HG03571 (cell line): ENCODE measurements at regions not wholly inside any gene's neighbourhood (a gene's known extent, or its start where the extent isn't known, plus 50 kb on each side); places are given as distances from the start of the nearest gene placed in this dataset.

Experiments
- ATAC-seq: cut with Tn5 transposase; IDR thresholded peaks from one replicate; pipeline ENCODE4 v1.9.1; 2021; ENCODE audit not compliant: unreplicated experiment

DNA sequence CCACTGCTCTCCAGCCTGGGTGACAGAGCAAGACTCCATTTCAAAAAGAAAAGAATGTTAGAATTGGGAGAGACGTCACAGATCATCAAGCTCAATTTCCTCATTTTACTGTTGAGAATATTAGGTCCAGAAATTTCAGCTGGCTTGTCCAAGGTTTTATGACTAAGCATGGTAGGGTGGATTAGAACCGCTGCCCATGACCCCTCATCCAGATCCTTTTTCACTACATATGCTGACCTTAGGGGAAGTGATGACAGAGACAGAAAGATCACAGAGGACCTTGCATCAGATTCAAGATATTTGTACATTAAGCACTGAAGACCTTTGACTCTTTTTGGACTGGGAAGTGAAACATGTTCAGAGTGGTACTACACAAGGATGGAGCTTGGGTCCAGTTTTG lies 134.5 kb downstream of the ADAMTS15 start:
- no peak for ATAC-seq

DNA sequence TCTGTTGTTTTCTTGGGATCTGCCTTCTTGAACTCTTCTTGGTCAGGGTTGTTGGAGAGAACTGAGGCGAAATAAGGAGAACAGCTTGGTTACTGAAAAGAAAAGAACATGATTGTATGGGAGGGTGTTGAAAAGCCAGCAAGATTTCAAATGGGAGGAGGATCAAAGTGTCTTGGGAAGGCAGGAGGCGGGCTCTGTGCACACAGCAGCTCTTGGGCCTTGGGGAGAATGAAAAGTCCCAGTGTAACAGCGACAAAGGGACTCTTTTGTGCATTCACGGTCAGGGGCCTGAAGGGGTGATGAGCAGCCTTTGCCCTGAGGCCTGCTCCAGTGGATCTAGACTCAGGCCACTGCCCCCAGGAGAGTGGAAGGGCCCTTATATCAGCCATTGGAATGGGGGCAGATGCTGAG lies 135.4 kb downstream of the ADAMTS15 start:
- no peak for ATAC-seq

DNA sequence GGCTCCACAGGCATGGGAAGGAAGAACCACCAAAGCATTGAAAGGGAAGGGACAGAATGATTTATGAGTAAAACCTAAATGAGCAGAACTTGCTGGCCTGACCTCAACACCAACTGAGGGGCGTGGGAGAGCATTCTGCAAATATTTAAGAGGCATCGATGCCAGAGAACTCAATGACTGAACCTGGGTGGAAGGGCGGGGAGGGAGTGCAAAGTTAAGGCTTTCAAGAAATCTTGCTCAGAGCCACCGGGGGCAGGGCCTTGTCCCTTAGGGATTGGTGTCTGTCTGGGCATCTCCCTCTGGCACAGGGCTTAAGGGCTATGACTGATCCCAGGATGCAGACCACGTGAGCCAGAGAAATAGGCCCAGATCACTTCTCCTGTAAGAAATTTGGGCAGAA lies 137.1 kb downstream of the ADAMTS15 start:
- no peak for ATAC-seq

DNA sequence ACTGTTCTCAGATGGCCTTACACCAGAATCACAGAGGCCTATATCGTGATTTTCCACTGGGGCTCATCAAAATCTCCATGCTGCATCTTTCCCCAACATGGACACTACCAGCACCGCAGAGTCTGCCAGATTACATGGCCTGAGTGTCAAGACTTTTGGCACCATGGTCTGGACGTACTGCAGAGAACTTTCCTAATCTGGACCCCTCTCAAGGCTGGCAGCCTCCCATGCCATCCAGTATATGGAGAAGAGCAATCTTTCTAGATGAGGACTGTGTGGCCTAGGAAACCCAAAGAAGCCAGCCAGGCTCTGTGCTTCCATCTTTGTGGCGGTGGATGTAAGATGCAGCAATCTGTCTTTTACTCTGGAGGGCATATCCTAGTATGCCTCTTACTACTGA lies 139.2 kb downstream of the ADAMTS15 start:
- no peak for ATAC-seq

DNA sequence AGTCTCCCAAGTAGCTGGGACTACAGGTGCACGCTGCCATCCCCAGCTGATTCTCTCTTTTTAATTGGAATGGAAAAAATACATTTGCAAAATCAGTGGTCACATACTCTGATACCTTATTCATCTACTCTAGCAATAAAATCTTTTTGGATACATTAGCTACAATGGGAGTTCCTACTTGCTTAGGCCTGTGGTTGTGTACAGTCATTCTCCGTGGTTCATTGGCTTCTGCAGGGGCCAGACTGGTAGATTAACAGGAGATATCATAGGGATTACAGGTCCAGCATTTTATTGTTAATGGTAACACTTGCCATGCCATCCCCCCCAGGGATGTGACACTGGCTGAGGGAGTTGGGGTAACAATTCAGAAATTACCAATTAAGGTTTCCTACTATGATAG lies 140.0 kb downstream of the ADAMTS15 start:
- ATAC-seq: no peak

DNA sequence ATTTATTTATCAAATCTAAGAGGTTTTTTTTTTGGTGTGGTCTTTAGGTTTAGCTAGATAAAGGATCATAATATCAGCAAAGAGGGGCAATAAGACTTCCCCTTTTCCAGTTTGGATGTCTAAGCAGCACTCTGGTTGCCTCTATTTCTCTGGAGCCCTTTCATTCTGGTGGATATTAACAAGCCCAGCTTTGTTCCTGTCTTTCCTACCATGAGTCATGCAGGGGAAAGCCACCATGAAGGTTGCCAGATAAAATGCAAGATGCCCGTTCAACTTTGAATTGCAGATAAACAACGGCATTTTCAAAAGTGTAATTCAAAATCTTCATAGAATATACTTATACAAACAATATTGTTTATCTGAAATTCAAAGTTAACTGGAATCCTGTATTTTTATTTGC lies 143.6 kb downstream of the ADAMTS15 start:
- no peak for ATAC-seq

DNA sequence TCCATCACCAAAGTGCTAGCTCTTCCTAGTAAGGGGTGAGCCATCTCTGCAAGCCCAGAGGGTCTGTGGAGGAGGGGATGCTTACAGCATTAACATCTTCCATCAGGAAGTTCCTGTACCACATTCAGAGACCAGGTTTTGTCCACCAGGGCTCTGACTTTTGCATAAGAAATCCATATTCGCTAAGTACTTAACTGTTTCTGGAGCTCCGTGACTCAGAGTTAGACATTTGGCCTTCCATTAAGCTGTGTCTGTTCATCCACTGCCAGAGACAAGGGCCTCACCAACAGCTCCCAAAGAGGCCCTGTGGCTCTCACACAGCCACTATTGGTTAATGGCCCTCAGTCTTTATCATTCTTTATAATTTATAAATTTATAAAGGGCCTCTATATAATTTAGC lies 144.6 kb downstream of the ADAMTS15 start:
- ATAC-seq: no peak

DNA sequence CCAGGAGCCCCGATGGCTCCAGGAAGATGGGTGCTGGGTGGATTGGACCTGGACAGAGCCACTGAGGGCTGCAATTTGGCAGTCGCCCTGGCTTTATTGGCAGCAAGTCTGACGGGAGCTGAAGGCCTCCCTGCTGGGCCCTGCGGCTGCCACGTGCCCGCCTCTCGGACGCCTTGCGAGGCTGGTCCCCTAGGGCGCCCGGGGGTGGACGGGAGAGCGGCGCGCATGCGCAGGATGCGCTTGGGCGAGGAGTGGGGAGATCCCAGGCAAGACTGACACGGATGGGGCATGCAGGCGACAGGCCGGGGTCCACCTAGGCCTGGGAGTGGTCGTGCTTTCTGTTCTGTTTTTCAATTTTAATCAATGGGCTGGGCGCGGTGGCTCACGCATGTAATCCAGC lies 150.0 kb downstream of the ADAMTS15 start:
- no peak for ATAC-seq

DNA sequence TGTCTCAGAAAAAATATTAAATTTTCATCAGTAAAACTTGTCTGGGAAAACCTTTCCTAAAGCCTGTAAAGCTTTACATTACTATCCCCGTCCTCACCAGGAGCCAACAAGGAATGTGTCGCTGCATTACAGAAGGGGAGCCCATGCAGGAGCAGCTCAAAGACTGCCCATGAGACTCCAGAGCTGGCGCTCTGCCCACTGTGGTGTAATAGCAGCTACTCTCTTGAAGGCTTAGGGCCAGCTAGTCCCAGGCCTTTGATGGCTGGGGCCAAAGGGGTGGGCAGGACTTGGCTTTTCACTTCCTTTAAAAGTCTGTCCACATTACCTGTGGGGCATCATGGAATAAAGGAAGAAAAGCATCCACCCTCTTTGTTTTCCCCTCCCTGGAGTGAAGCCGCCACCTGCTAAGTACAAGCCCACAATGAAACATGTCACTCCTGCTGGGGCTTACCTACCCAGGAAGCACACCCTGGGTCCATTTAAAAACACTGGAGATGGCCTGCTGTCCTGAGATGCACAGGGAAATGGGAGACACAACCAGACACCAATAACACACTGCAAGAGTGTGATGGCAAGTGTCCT lies 150.7 kb downstream of the ADAMTS15 start:
- no peak for ATAC-seq

DNA sequence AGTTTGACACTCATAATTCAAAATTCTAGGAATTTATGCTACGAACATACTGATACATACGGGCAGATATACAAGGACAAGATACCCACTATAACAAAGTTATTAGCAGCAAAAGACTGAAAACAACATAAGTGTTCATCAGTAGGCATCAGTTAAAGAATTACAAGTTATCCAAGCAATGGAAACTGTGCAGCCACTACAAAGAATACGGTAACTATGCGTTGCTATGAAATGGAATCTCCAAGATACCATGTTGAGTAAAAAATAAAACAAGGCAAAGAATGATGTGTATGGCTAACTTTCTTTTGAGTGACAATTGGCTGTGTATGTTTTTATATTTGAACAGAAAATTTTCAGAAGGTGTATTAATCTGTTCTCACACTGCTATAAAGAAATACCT lies 151.7 kb downstream of the ADAMTS15 start:
- no peak for ATAC-seq

DNA sequence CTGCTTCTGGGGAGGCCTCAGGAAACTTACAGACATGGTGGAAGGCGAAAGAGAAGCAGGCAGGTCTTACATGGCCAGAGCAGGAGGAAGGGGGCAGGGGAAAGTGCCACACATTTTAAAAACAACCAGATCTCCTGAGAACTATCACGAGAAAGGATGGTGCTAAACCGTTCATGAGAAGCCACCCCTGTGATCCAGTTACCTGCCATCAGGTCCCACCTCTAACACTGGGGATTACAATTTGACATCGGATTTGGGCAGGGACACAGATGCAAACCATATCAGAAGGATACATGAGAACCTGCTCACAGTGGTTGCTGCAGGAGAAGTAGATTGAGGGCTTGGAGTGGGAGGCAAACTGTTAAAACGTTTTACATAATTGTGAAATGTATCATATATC lies 152.2 kb downstream of the ADAMTS15 start:
- no peak for ATAC-seq

DNA sequence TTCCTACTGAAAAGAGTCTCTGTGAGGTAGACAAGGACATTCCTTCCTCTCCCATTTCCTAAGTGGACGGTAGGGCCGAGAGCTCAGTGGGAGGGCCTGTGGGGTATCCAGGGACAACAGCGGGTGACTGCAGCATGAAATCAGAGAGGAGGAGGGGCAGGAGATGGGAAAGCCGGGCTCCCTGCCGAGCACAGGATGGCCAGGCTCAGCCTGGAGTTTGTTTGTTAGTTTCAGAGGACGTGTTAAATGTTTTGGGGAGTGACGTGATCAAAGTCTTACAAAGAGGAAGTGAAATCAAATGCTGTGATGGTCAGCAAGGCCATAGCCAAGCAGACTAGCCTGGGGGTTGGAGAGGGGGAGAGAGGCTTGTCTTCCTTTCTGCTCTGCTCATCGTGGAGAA lies 152.7 kb downstream of the ADAMTS15 start:
- ATAC-seq: no peak

DNA sequence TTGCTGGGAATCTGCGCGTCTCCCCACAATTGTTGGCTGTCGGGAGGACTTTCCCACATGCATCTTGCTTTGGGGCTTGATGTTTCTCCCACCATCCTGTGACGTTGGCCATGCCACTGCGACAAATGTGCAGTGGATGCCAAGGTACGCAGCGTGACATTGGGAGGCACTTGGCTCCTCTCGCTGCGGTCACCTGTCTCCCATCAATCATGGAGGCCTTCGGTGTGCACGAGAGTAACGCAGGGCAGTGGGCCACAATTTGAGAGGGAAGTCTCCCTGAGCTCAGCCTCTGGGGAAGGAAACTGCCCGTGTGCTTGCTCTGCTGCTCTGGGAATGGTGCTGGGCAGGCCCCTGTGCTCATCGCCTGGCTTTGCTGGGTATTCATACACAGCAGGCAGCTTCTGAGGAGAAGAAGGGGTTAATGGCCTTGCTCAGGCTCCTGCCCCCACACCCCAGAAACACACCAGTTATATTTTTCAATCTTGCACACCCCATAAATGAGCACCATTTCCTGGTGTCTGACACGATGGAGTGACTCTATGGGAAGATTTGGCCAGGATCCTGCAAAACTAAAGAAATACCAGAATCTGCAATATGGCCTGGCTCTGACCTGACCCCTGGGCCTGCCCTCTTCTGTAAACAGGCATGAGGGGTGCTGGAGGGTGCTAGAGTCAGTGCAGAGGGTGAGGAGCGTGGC lies 153.5 kb downstream of the ADAMTS15 start:
- no peak for ATAC-seq

DNA sequence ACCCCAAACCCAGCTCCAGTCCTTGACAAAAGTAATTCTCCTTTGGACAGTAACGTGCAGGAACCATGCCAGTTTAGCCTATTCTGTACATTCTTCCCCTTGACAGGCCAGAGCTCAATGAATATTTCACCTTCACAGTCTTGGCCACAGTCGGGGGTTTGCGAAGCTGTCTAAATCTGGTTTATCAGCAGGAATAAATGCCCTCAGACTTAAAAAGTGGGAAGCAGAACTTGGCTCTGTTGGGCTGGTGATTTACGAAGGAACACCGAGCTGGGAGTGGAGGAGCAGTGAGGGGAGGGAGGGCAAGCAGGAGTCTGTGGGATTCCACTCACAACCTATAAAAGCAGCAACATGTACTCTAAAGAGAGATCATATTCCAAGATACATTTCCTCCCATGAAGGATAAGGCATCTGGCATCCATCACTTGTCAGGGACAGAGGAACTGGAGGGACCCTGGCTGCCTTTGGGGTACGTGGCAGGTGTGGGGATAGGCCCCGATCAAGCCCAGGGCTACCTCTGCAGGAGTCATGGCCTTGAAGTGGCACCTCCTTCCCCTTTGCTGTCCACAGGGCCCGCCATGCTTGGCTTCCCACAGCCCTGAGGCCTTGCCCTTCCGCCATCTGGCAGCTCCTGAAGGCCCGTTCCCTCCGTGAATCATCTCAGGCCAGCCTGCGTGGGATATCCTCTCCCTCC lies 154.3 kb downstream of the ADAMTS15 start:
- no peak for ATAC-seq

DNA sequence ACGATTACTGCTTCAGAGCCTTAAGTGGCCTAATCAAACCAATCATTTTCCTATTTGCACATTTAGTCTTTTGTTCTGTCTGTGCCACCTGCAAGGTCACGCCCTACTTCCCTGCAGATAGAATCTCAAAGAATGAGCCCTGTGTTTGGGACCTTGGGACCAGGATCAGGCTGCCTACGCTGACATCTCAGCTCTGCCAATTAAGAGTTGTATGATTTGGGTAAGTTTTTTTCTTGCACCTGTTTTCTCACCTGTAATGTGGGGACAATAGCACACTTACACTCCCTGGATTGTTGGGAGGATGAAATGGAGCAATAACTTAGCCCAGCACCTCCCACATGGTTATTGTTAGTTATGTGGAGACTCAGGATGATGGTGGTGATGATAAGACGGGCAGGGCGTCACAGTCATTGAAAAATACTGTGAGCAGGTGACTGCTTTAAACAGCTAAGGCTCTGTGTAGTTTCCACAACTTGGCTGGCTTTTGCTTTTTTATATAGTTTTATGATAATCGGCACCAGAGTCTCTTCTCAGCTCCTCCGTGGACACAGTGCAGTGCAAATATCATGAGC lies 155.0 kb downstream of the ADAMTS15 start:
- no peak for ATAC-seq

DNA sequence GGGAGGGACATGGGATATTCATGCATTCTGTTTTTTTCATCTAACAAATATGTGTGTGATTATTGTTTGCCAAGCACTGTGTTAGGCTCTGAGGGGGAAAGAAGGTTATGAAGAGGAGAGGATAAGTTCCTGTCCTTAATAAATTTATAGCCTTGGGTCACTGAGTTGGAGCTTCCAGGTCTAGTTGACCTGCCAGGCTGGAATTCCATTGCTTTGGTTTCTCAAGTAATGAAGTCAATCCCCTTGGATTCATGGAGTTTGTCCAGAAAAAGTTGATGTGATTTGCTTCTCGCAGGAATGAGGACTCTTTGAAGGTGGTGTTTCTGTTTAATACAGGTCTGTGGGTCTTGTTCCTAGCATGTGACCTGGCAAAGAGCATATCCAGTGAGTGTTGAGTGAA lies 156.2 kb downstream of the ADAMTS15 start:
- no peak for ATAC-seq

DNA sequence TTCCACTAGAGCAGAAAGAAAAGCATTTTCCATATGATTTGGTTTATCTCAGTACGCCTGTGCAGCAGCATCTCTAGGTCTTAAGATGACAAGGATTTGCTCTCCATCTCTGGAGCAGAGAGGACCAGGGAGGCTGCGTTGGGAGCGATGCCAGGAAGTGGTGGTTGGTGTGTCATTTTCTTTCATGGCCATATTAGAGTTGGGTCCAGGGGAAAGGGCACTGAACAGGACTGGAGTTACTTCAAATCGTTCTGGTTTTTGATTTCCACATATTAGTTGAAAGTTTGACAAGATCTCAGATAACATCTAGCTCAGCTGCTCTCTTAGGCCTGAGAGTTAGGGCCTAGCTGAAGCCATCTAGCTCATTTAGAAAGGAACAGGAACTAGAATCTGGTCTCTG lies 157.7 kb downstream of the ADAMTS15 start:
- ATAC-seq: no peak

DNA sequence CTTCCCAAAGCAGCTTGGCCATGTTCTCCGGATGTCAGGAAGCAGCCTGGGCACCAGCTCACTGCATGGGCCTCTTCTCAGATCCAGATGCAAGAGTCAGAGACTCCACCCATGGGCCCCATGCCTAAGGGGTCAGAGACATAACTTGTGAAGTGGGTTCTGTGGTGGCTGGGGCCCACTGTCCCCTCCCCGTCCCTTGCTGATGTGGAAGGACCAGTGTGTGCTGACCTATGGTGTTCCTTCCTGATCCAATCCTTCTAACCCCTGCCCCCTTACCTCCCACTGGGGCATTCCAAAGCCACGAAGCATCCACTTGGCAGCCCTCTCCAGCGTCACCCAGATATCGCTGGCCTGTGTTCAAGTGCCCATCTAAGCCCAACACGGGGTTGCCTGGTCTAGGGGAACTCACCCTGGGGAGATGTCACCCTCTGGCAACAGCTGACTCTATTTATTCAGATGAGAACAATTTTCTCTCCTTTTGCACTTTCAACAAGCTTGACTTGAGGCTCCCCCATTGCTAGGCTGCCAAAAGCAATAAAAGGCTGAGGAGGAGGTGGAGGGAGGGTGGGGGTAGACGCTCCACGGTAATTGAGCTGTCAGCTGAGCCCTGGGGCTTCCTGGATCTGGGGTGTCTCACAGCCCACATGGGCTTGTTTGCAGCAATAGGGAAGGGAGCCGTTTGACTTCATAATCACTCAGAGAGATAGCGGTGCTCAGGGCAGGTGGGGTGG lies 158.5 kb downstream of the ADAMTS15 start:
- no peak for ATAC-seq

DNA sequence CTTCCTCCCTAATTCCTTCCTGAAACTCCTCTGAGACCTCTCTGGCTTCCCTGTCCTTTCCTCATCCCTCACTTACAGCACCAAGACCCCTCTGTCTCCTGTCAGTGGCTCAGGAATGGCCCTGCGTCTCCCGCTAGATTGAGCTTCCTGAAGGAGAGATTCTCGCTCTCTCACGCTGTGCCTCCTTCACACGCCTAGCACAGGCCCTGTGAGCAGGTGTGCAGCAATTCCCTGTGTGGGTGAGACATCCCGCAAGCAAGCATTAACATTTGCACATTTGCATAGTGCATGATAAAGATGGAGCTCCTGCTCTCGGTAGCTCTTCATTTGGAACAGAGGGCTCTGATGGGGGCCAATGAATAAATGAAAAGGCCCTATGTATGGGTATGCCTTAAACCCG lies 159.8 kb downstream of the ADAMTS15 start:
- ATAC-seq: no peak

DNA sequence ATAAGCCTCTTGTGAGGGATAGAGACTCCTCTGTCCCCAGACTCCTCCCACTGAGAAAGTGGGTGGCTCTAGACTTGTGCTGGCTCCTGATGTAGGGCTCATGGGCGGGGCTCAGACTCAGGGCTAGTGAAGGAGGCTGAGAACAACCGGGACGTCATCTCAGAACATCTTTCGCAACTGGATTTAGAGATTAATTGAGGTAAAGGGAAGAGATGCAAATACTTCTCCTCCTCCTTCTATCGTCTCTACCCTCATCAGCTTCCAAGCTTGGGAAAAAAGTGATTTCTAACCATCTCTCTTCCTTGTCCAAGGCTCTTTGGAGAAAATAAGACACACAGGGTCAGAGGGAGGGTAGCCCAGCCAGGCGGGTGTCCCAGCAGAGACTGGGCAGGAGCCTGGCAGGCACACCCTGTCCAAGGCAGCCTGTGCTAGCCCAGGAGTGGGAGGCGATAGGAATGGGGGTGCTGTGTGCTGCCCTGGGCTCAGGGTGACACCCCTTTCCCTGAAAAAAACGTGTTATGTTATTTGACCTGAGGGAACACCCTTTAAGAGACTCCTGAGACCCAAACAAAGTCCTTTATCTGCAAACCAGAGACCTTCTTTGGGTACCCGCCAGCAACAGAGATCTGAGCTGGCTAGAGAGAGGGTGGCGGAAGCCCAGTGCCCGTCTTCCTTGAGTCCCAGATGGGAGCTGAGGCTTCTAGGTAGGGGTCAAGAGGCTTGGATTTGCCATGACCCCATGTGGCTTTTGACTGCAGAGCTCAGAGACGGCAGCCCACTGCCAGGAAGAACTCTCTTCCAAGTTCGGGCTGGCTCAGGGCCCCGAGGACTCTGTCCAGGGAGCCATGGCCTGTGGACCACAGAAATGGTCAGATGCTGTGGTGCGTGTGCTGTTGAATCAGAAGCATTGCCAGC lies 160.9 kb downstream of the ADAMTS15 start:
- ATAC-seq: no peak
